CD4-positive, alpha-beta T cell treated with Interleukin-15 for 4 hours (primary cell): ENCODE measurements at regions not wholly inside any gene's neighbourhood (a gene's known extent, or its start where the extent isn't known, plus 50 kb on each side); places are given as distances from the start of the nearest gene placed in this dataset.

Source experiments
- DNase-seq: peaks from one replicate; pipeline ENCODE4 v3.0.0-alpha.2; 2020; ENCODE audit warnings: low spot score

DNA sequence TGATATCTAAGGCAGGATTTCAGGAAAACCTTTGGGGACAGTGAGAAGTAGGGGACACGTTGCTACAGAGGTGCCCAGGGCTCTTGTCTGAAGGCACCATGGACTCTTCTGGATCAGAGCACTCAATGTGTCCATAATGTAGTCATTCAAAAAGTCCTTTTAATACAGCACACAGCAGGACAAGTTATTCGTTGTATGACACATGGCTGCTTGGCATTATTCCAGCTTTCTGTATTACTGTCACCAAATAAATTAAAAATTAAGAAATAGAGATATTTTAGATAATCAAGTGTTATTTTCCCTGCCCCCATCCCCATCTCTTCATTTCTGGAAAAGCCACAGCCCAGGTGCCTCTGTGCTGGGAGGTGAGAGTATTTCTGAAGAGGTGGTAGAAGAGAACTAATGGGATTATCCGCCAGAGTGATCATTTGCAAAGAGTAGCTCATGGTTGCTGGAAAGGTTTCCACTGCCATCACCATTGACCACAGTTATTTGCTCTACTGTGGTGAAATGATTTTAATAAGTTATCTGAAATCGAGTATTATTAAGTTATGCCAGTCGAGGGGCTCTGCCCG, 83.0 kb downstream of the CXCL12 start:
- DNase-seq = no peak

DNA sequence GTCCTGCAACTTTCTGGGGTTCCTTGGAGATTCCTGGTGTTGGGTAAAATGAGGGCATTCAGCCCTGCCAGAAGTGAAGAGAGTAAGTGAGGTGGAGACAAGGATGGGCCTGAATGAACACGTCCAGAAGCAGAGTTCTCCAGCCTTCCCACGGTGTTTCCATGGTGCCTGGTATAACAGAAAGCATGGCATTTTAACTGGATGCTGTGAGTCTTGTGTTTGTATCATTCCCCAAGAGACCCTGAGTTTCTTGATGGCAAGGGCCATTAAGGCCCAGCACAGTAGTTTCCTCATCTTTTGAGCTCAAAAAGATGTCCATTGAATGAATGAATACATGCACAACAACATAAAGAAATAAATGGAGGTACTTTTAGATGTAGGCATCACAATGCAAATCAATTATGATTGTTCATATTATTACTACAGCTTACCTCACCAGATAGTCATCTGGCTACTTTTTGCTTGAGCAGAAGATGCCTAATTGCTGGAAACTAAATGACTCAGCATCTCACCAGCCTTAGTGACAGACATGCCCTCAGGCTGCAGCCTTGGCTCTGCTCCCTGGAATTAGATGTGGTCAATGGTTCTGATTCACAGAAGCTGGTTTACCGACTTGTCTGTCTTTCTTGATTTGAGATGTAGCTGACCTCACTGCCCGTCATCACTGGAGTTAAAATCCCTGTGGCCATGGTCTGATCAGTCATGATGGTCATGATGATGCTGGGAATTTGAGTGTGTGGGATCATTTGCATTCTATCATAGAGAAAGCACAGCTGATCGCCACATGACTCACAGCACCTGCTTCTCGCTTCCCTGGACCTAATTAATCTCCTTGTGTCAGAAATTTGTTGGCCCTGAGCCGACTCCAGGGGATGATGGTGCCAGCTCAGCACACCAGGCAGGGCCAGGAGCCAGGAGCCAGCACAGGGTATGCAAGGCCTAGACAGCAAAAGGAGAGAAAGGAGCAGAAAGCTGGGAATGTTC, 83.9 kb downstream of the CXCL12 start:
- no peak for DNase-seq

DNA sequence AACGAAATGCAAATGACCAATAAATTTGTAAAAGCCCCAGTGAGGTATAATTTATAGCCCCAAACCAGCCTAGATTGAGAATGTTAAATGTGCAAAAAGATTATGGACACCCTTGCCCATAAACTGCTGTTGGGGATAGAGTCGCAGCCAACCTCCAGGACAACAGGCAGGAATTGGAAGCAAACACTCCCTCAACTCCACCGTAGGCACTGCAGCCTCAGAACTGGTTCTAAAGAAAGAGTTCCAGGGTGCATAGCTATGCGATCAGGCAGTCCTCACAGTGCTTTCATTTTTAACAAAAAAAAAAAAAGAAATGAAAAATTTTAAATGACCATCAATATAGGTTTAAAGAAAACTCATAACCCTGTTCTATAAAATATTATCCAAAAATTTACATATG, 86.2 kb downstream of the CXCL12 start:
- no peak for DNase-seq

DNA sequence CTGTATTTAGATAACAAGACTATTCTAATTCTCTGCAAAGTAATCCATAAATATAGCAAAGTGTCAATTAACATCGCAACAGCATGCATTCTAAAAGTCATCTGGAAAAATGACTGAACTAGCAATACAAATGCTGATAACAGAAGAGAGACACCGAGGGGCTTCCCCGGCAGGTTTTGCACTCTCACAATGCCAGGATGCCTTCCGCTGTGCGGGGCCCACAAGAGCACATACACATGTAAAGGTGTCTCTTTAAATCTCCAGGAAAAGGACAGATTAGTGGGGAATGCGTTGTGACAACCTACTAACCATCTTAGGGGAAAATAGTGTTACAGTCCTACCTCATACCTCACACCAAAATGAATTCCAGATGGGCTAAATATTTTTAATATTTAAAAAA, 86.9 kb downstream of the CXCL12 start:
- DNase-seq = no peak

DNA sequence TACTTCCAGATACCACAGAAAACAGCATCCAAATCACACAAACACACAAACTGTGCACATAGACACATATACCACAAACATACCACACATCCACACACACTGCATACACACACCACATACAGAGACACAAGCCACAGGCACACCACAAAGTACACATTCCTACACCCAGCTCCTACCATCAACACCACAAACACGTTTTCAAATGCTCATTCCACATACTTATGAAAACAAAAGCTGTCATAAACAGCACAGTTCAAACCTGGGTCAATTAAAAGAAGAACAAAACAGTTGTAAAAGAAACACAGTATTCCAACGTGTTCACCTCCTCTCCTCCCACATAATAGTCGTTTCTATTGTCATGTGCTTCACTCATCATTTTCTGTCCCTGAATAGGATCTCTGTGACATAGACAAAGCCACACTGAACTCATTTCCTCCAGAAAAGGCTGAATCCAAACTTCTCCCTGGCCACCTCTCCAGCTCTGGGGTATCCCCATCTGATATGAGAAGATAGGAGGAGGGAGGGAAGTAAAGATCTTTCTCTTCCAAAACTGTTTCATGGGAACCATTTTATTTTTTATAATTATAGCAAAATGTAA, 89.2 kb downstream of the CXCL12 start:
- no peak for DNase-seq

DNA sequence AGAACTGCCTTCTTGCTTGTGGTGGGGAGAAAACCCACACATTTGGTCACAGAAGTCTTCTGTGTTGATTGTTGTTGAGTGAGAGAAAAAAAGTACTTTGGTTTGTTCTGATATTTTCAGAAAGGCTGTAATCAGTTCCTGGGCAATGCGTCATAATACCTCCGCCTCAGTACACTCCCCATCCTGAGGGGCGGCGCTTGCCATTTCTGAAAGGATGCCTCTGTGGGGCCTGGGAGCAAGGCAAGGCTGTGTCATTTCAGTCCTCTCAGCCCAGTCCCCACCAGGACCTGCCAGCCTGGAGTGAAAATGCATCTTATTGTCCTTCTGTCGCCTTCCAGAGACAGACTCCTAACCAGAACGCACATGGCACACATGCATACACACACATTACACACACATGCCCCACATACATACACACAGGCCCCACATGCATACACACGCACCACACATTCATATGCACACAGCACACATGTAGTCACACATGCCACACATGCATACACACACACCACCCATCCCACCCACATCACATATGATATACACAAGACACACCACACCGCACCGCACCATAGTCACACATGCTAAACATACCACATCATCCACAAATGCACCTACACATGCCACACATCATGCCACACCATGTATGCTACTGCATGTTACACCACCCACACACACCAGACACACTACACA, 90.0 kb downstream of the CXCL12 start:
- DNase-seq = no peak

DNA sequence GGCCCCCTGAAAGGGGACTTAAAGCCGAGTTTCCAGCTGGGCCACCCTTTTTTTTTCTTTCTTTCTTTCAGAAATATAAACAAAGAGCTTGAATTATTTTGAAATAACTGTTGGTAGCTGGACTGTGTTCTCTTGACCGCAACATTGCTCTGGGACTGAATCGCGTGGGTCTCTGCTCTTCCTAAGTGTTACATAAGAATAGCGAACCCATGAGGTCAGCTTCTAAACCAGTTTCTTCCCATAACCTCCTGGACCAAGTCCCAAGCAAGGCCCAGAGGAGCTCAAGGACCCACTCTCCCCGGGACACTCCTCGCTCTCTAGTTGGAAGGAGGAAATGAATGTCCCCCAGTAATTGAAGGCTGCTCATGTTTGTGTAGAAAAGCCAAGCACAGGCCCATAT, 91.1 kb downstream of the CXCL12 start:
- DNase-seq = no peak

DNA sequence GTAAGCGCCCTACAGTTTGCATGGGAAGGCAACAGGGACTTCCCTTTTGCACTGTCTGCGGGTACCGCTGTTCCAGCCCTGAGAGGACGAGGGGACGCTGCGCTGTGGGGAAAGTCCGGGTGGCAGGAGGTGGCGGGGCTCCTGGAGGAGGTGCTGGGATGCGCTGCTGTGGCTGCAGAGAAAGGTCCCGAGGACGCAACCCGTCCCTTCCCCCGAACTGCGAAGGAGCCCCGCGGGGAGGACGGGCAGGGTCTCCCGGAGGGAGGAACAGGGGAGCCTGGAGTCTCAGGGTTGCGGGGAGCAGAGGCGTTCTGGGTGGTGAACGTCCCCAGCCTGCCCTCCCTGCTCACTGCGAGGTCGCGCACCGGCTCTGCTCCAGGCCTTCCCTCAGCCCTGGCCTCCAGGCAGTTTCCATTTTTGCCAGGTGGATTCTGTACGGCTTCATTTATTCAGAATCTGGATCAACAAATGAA, 91.6 kb downstream of the CXCL12 start:
- DNase-seq = no peak

DNA sequence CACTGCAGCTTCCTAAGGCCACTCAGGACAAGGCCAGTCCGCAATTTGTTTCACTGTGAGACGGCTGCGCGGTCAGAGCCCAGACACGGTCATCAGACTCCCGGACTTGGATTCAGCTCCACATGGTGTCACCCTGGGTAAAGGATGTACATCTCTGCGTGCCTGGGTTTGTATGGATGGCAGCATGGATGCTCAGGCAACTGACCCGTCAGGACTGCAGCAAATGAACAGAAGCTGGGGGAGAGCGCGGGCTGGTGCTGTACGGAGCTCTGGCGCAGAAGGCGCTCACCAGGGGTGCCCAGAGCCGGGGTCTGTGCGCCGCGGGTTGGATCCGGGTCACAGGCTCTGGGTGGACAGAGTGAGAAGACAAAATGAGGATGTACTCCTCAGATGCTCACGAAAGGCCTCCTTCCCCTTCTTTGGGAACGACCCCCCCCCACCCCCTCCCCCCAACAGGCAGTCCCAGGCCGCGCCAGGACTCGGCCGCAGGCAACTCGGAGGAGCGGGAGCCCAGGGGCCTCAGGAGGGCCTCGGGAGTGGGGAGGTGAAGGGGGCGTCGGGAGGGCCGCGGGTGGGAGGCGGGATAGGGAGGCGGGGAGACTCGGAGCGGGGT, 92.4 kb downstream of the CXCL12 start:
- no peak for DNase-seq

DNA sequence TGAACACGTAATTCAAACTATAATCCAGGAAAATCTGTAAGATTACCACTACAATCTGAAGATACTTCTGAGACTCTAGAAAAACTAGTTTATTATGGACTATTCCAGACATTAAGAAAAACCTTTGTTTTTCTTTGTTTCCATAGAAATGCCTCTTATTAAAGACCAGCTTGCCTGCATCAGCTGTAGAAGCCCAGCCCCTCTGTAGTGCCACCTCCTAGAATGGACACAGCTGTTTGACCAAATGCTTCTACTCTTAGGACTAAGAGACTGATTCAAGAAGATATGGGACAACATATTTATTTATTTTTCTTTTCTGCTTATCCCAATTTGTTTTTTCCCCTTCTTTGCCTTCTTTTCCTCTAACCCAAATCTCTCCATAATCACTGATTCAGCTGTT, 93.8 kb downstream of the CXCL12 start:
- DNase-seq = no peak

DNA sequence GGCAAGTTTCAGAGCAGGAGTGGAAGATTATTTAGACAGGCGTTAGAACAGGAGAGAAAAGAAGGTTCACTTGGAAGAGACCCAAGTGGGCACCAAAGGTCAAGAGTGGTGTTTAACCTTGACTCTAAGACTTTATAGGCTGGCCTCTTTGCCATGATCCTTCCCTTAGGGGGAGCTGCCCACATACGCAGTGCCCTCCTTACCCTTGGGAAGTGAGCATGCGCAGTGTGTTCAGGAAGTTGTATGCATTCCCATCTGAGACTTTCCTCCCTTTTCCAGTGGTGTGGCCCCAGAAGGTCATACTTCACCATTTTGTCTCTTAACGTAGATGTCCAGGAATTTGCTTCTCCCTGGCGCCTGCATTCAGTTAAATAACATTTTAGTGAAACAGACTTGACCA, 95.8 kb downstream of the CXCL12 start:
- no peak for DNase-seq

DNA sequence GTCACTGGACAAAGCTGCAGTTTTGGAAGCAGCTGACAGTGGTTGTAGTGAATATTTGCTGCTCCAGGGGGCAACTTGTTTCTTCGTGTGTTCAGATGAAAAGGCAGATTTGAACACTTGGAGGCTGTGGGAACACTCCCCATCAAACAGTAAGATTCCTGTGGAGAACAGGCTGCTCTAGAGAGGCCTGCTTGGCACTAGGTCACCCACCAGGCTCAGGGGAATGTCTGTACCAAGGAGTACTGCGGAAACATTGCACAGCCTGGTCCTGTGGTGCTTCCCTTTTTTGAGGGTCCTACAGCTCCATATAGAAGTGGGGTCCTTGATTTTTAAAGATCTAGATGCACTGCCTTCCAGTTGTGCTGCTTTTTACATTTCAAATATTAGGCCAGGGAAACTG, 97.5 kb downstream of the CXCL12 start:
- DNase-seq = no peak

DNA sequence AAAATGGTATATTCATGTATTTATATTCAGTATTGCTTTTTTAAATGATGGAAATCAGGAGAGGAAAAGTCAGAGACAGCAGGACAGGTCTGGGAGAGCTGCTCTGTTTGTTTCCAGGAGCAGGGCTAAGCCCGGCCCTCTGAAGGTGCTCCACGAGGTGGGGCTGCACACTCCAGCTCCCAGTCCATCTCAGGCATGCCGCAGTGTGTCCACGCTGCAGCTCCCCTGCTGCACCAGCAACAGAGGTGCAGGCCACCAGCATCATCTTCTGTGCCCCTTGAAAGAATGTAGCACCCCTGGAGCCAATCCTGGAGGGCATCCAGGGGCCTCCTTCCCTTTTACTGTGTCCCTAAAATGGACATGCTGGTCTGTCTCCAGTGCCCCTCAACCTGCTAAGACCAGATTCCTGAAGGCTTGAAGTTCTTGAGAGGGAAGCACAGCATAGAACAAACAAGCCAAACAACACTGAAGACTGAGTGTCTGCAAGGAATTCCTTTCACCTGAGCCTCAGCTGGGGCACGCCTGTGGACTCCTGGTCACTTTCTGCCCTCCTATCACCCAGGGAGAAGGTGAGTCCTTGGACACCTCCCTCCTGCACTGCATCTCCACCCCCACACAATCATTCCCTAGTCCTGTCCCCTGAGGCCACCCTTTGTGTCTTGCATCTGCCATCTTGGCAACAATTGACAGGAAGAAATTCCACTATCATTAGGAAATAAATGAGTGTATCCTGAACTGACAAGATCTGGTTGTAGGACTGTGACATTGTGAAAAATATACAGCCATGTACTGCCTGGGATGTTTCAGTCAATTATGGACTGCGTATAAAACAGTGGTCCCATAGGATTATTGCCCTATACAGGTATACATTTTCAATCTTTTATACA, 100.5 kb downstream of the CXCL12 start:
- no peak for DNase-seq

DNA sequence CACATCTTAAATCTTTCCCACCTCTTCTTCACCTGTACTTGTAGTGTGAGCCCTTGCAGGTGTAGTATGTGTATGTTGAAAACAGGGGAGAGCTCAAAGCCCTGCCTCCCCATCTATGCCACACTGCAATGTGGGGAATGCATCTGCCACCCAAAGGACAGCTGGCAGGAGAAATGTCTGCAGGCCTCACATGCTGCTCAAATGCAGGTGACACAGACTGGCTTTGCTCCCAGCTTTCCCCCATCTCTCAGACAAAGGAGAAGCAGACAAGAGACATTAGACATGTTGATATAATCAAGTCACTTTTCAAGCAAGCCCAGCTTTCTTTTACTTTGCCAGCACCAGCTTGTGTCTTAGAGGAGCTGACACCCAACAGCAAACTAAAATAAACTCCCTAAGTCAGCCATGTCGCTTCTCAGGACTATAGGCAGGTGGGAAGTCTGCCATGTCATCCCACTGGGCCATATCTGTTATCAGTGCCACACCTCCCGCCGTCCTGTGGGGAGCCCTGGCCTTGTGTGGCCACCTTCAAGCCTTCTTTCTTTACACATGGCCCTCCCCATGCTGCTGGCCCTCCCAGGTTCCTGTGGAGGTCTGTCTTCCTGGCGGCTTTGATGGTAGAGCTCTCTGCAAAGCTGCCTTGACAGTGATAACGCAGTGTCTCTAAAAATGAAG, 102.1 kb downstream of the CXCL12 start:
- DNase-seq = no peak

DNA sequence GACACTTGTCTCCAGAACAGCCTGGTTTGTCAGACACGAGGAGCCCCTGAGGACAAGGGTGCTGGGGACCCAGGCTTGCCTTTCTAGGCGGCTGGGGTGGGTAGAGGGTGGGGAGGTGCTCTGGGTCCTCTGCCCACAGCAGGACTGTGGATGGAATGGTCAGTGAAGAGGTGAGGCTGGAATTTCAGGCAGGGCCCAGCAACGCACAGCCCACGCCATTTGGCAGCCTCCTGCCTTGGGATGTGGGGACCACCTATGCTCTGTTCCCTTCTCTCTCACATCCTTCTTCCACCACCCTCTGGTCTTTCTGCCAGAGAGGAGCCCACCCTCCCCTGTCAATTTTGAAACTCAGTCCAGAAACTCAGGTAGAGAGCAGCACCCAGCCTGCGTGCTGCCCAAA, 103.2 kb downstream of the CXCL12 start:
- no peak for DNase-seq

DNA sequence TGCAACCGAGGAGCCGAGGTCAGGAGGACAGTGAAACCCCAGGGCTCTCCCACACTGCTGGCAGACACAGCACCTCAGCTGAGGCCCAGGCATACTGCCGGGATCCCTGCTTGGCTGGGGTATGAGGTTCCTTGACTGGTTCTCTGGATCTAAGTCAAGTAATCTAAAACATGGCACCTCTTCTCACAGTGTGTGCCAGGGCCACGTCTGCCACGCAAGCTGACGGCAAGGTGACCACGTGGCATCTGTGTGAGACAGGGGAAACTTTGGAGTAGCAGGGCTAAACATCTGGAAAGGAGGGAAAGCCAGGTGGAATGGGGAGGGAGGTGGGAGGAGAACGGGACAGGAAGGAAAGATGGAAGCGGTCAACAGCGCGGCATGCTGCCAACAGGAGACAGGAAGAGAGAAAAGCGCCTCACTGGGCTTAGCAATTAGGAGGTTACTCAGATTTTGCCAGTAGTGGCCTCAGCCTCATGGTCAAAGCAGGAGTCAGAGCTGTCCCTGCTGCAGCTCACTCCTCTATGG, 103.7 kb downstream of the CXCL12 start:
- no peak for DNase-seq

DNA sequence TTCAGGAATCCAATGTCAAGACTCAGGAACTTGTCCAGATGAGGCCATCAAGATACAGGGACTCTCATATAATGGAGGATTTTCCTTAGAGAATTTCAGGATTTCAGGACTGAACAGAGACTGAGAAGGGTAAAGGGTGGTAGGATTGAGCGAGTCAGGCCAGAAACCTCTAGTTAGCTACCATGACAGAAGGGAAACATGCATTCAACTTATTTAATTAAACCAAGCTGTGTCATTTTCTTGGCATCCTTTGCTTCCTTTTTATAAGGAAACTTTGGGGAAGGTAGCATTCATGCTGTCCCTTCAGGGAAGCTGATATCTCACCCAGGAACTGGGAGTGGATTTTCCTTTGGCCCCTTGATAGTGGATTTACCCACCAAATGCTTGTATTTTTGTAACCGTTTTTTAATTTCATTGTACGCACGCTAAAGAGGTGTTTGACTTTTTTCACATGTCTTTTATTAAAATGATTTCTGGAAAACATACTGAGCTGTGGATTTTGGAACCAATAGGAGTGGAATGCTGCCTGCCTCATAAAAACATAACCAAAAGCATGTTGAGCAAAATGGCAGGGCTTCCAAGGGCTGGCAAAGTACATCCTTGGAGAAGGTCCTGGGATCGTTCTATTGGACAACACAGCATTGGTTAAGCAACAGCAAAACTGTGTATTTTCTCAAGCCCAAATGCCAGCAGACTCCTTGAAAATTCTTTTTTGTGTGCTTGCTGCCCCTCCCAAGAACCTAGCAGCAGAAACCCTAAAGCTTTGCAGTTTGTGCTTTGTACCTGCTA, 104.5 kb downstream of the CXCL12 start:
- no peak for DNase-seq

DNA sequence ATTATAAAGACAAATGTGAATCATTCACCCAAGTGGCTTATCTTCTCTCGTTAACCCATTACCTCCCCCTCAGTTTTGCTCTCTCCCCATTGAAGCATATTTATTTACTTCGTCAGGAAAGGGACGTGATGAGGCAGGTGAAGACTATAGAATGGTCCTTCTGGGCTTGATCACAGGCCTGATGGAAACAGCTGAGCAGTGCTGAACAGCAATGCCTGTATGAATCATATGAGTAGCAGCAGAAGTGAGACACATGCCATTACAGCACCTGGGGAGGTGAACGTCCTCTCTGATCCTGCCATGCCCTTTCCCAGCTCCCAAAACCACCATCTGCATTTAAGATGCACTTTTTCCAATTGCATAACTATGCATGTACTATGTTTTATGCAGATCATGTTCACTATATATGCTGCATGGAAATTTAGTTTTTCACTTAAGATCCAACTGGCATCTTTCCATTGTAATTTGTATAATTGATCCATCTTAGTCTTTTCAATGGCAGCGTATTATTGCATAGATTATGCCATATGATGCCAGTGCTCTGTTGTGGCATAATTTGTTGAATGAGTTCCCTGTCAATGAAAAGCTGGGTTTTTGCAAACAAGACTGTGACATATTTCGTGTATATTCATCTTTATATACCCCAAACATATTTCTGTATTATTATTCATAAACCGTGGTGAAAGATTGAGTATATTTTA, 105.3 kb downstream of the CXCL12 start:
- no peak for DNase-seq

DNA sequence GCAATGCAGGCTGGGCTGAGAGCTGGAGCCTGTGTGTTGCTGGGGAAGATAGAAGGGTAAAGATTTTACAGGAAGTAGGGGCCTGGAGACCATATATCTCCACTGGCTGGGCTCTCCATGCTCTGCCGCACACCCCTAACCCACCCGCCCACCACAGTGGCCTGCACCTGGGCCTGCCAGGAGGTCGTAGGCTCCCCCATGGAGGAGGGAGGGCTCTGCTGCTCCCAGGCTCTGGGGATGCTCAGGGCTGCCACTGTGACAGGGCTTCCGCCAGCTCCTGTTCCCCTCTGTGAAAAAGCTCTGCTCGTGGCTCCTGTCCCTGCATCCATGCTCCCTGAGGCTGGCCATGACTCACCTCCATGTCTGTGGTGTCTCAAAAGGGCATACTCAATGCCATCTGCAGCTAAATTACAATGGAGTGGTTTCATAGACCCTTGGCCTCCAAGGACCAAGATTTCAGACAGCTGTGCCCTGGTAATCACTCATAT, 106.0 kb downstream of the CXCL12 start:
- no peak for DNase-seq
